ENCODE measurements at regions not wholly inside any gene's neighbourhood (a gene's known extent, or its start where the extent isn't known, plus 50 kb on each side); places are given as distances from the start of the nearest gene placed in this dataset.

DNA sequence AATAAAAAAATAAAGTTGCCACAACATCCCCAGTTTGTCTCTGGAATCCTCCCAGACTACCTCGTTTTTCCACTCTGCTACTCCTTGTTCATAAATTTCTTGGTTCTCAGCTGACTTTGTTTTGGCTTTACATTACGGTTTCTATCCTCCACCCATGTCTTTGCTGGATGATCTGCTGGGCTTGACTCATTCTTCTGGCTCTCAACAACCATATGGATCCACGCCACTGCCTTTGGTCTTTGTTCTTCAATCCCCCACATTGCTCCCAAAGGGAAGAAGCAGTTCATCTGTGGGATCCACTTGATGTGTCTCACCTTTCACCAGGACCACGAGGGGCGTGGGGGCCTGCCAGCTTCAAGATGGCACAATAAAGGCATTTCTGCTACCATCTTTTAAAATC is 67.1 kb upstream of the NBL1 start:
- Mint-ChIP-seq H3K4me1 (ENCODE audit: low read depth, unreplicated experiment) (no peaks in the 10 kb centered on the region), H3K9me3 (ENCODE audit: unreplicated experiment) (no peaks in the 10 kb centered on the region)
- TF ChIP-seq CTCF (IDR thresholded peaks at IDR 0.05; ENCODE audit: partially characterized antibody, unreplicated experiment), result no peak

GRCh38 chr1:19569786-19570185 is 74.3 kb upstream of the NBL1 start:
- H3K27ac Mint-ChIP-seq (ENCODE audit: unreplicated experiment), result no peak overlapping the region
- DNase-seq, result no peak
- H3K27me3 Mint-ChIP-seq (ENCODE audit: unreplicated experiment), result peaks cover 2% of the 10 kb centered on the region
- no peak for TF ChIP-seq CTCF (IDR thresholded peaks at IDR 0.05; ENCODE audit: partially characterized antibody, unreplicated experiment)
- H3K4me3 Mint-ChIP-seq (ENCODE audit: unreplicated experiment), result no peak overlapping the region
- H3K9me3 Mint-ChIP-seq (ENCODE audit: unreplicated experiment), result no peaks in the 10 kb centered on the region
- H3K36me3 Mint-ChIP-seq (ENCODE audit: unreplicated experiment), result no peaks in the 10 kb centered on the region
- no peaks in the 10 kb centered on the region for H3K4me1 Mint-ChIP-seq (ENCODE audit: low read depth, unreplicated experiment)

More for the DNA sequence above, 67.1 kb upstream of the NBL1 start:
- peaks cover 5% of the 10 kb centered on the region for H3K36me3 Mint-ChIP-seq (ENCODE audit: unreplicated experiment)
- no peak for DNase-seq
- no peak overlapping the region for H3K27ac Mint-ChIP-seq (ENCODE audit: unreplicated experiment)
- H3K4me3 Mint-ChIP-seq (ENCODE audit: unreplicated experiment), result no peak overlapping the region
- peaks cover 1% of the 10 kb centered on the region for H3K27me3 Mint-ChIP-seq (ENCODE audit: unreplicated experiment)

- no peaks in the 10 kb centered on the region for H3K36me3 Mint-ChIP-seq (ENCODE audit: unreplicated experiment)
- no peak for TF ChIP-seq CTCF (IDR thresholded peaks at IDR 0.05; ENCODE audit: partially characterized antibody, unreplicated experiment)
- H3K4me3 Mint-ChIP-seq (ENCODE audit: unreplicated experiment), result no peak overlapping the region
- H3K4me1 Mint-ChIP-seq (ENCODE audit: low read depth, unreplicated experiment), result peaks cover 2% of the 10 kb centered on the region
- no peaks in the 10 kb centered on the region for H3K9me3 Mint-ChIP-seq (ENCODE audit: unreplicated experiment)
- DNase-seq, result no peak
- no peak overlapping the region for H3K27ac Mint-ChIP-seq (ENCODE audit: unreplicated experiment)
- H3K27me3 Mint-ChIP-seq (ENCODE audit: unreplicated experiment), result peaks cover 2% of the 10 kb centered on the region
These were observed 77.1 kb upstream of the NBL1 start for GRCh38 chr1:19567041-19567440.

GRCh38 chr1:19564366-19564765 is 79.0 kb upstream of the CAPZB start:
- TF ChIP-seq CTCF (IDR thresholded peaks at IDR 0.05; ENCODE audit: partially characterized antibody, unreplicated experiment), result no peak
- Mint-ChIP-seq H3K27me3 (ENCODE audit: unreplicated experiment) (no peaks in the 10 kb centered on the region), H3K36me3 (ENCODE audit: unreplicated experiment) (no peaks in the 10 kb centered on the region), H3K9me3 (ENCODE audit: unreplicated experiment) (no peaks in the 10 kb centered on the region), H3K4me1 (ENCODE audit: low read depth, unreplicated experiment) (peaks cover 2% of the 10 kb centered on the region), H3K27ac (ENCODE audit: unreplicated experiment) (no peak overlapping the region), H3K4me3 (ENCODE audit: unreplicated experiment) (no peak overlapping the region)
- DNase-seq, result no peak

- TF ChIP-seq CTCF (IDR thresholded peaks at IDR 0.05; ENCODE audit: partially characterized antibody, unreplicated experiment), result no peak
- Mint-ChIP-seq H3K36me3 (ENCODE audit: unreplicated experiment) (no peaks in the 10 kb centered on the region), H3K9me3 (ENCODE audit: unreplicated experiment) (no peaks in the 10 kb centered on the region), H3K27ac (ENCODE audit: unreplicated experiment) (no peak overlapping the region), H3K27me3 (ENCODE audit: unreplicated experiment) (no peaks in the 10 kb centered on the region), H3K4me1 (ENCODE audit: low read depth, unreplicated experiment) (peaks cover 2% of the 10 kb centered on the region), H3K4me3 (ENCODE audit: unreplicated experiment) (no peak overlapping the region)
- no peak for DNase-seq
These were observed 78.2 kb upstream of the CAPZB start for GRCh38 chr1:19563324-19564097.
